IMR-90 (cell line): ENCODE measurements at regions not wholly inside any gene's neighbourhood (a gene's known extent, or its start where the extent isn't known, plus 50 kb on each side); places are given as distances from the start of the nearest gene placed in this dataset.

ENCODE experiments used
- ATAC-seq: fragments of 200-7000 bp; cut with Tn5 transposase; 2 replicates; pipeline ENCODE4 v1.9.1; 2020; ENCODE audit warnings: low read depth, mild to moderate bottlenecking, moderate library complexity
- BruUV-seq: library from RNA; stranded (reverse); fragments of 400-500 nt; replicated peaks from 2 replicates; lab custom pipeline; 2021; lab: Mats Ljungman, UMichigan
- CTCF ChIA-PET: fragments of 300-600 bp; formaldehyde crosslinking; extraction: SDS; loops from one replicate; lab custom pipeline; 2021; ENCODE audit warnings: antibody characterized with exemption; lab: Yijun Ruan, JAX
- POLR2A ChIA-PET: fragments of 300-600 bp; sonication (Branson Sonifier 250); formaldehyde crosslinking; loops from one replicate; lab custom pipeline; 2022; ENCODE audit warnings: antibody characterized with exemption; ENCODE audit not compliant: unreplicated experiment; lab: Charles Lee
- DNase-seq: peaks from one replicate; pipeline ENCODE4 v3.0.0; 2013
- H2AFZ ChIP-seq: replicated peaks from 2 replicates; pipeline ENCODE3; 2013; ENCODE audit warnings: low read length, mild to moderate bottlenecking; ENCODE audit not compliant: poor library complexity
- H2AK5ac ChIP-seq: 2 replicates; pipeline ENCODE4 v1.6.1; 2013; ENCODE audit warnings: low read depth, low read length, inconsistent platforms
- H2AK9ac ChIP-seq: replicated peaks from 2 replicates; pipeline ENCODE3; 2013; ENCODE audit warnings: mild to moderate bottlenecking, low read depth, low read length, moderate library complexity; ENCODE audit not compliant: poor library complexity
- H2BK120ac ChIP-seq: 2 replicates; pipeline ENCODE4 v1.6.1; 2013; ENCODE audit warnings: low read depth, low read length, inconsistent platforms
- H2BK15ac ChIP-seq: 3 replicates; pipeline ENCODE4 v1.6.1; 2013; ENCODE audit warnings: low read depth, low read length, inconsistent platforms
- H2BK20ac ChIP-seq: 2 replicates; pipeline ENCODE4 v1.6.1; 2013; ENCODE audit warnings: low read depth, mild to moderate bottlenecking, inconsistent platforms, low read length, moderate library complexity
- H2BK5ac ChIP-seq: 2 replicates; pipeline ENCODE4 v1.6.1; 2013; ENCODE audit warnings: mild to moderate bottlenecking, low read depth, low read length, inconsistent platforms; ENCODE audit not compliant: poor library complexity, severe bottlenecking
- H3K14ac ChIP-seq: replicated peaks from 2 replicates; pipeline ENCODE4 v1.6.1; 2013; ENCODE audit warnings: low read depth, low read length, inconsistent platforms
- H3K18ac ChIP-seq: 2 replicates; pipeline ENCODE4 v1.6.1; 2013; ENCODE audit warnings: low read depth, low read length, control low read depth
- H3K23ac ChIP-seq: 2 replicates; pipeline ENCODE4 v1.6.1; 2013; ENCODE audit warnings: low read depth, low read length, inconsistent platforms
- H3K27ac ChIP-seq: 2 replicates; pipeline ENCODE4 v1.5.1; 2013; ENCODE audit warnings: mild to moderate bottlenecking, control low read depth, low read length; ENCODE audit not compliant: insufficient read depth
- H3K27me3 ChIP-seq: 2 replicates; pipeline ENCODE4 v1.6.1; 2013; ENCODE audit warnings: low read length; ENCODE audit not compliant: control insufficient read depth, insufficient read depth
- H3K36me3 ChIP-seq: 2 replicates; pipeline ENCODE4 v1.6.1; 2013; ENCODE audit warnings: low read length, mixed read lengths; ENCODE audit not compliant: control insufficient read depth, insufficient read depth
- H3K4ac ChIP-seq: 2 replicates; pipeline ENCODE4 v1.6.1; 2013; ENCODE audit warnings: low read depth, low read length, inconsistent platforms
- H3K4me1 ChIP-seq: 2 replicates; pipeline ENCODE4 v1.6.1; 2013; ENCODE audit warnings: low read length, mixed read lengths; ENCODE audit not compliant: control insufficient read depth, insufficient read depth
- H3K4me2 ChIP-seq: 2 replicates; pipeline ENCODE4 v1.6.1; 2013; ENCODE audit warnings: low read depth, mild to moderate bottlenecking, control low read depth, low read length, moderate library complexity
- H3K4me3 ChIP-seq: 2 replicates; pipeline ENCODE4 v1.5.1; 2013; ENCODE audit warnings: low read depth, mild to moderate bottlenecking, control low read depth, low read length, moderate library complexity; ENCODE audit not compliant: insufficient read depth
- H3K56ac ChIP-seq: 2 replicates; pipeline ENCODE4 v1.6.1; 2013; ENCODE audit warnings: low read length, inconsistent platforms; ENCODE audit not compliant: insufficient read depth; ENCODE audit errors: extremely low read depth
- H3K79me1 ChIP-seq, 2 experiments: 2 replicates each; pipeline ENCODE4 v1.6.1; 2013; ENCODE audit warnings: low read length in 2 of 2, inconsistent platforms in 1 of 2, low read depth in 1 of 2
- H3K9ac ChIP-seq: 2 replicates; pipeline ENCODE4 v1.6.1; 2013; ENCODE audit warnings: low read depth, low read length, control low read depth
- H3K9me1 ChIP-seq: 2 replicates; pipeline ENCODE4 v1.6.1; 2013; ENCODE audit warnings: low read length, inconsistent platforms; ENCODE audit not compliant: insufficient read depth
- H3K9me3 ChIP-seq: 2 replicates; pipeline ENCODE4 v1.6.1; 2013; ENCODE audit warnings: low read length; ENCODE audit not compliant: control insufficient read depth, insufficient read depth
- H4K20me1 ChIP-seq: 2 replicates; pipeline ENCODE4 v1.6.1; 2013; ENCODE audit warnings: low read length, inconsistent platforms; ENCODE audit not compliant: insufficient read depth
- H4K5ac ChIP-seq: 2 replicates; pipeline ENCODE4 v1.6.1; 2013; ENCODE audit warnings: mild to moderate bottlenecking, low read depth, low read length, control low read depth
- H4K8ac ChIP-seq, 2 experiments: 2 replicates each; pipeline ENCODE4 v1.6.1; 2013; ENCODE audit warnings: low read depth in 2 of 2, low read length in 2 of 2, control low read depth in 1 of 2, inconsistent platforms in 1 of 2
- H4K91ac ChIP-seq: 2 replicates; pipeline ENCODE4 v1.6.1; 2013; ENCODE audit warnings: low read depth, low read length, inconsistent platforms; ENCODE audit not compliant: insufficient read depth
- BHLHE40 ChIP-seq: fragments of 150-350 bp; IDR thresholded peaks from 2 replicates; pipeline ENCODE4 v1.6.1; 2016; ENCODE audit warnings: mild to moderate bottlenecking, low read depth, low read length
- CEBPB ChIP-seq: IDR thresholded peaks from 2 replicates; pipeline ENCODE4 v1.6.1; 2012; ENCODE audit warnings: low read depth, low read length, improper control_type of control experiment
- CHD1 ChIP-seq: IDR thresholded peaks from 2 replicates; pipeline ENCODE4 v1.6.1; 2012; ENCODE audit warnings: low read depth, low read length, improper control_type of control experiment
- ELK1 ChIP-seq: fragments of 150-350 bp; IDR thresholded peaks from 2 replicates; pipeline ENCODE4 v1.6.1; 2016; ENCODE audit warnings: low read depth, mild to moderate bottlenecking, low read length, moderate library complexity, borderline replicate concordance
- FOS ChIP-seq: fragments of 150-350 bp; IDR thresholded peaks from 2 replicates; pipeline ENCODE4 v1.6.1; 2016; ENCODE audit warnings: low read depth, low read length
- MAFK ChIP-seq: IDR thresholded peaks from 2 replicates; pipeline ENCODE4 v1.6.1; 2012; ENCODE audit warnings: low read depth, low read length, improper control_type of control experiment
- MAZ ChIP-seq: IDR thresholded peaks from 2 replicates; pipeline ENCODE4 v1.6.1; 2012; ENCODE audit warnings: low read depth, mild to moderate bottlenecking, low read length, improper control_type of control experiment, moderate library complexity, borderline replicate concordance
- MXI1 ChIP-seq: IDR thresholded peaks from 2 replicates; pipeline ENCODE4 v1.6.1; 2012; ENCODE audit warnings: low read depth, mild to moderate bottlenecking, low read length, moderate library complexity, borderline replicate concordance
- NFE2L2 ChIP-seq: fragments of 150-350 bp; IDR thresholded peaks from 2 replicates; pipeline ENCODE4 v1.6.1; 2016; ENCODE audit warnings: low read depth, mild to moderate bottlenecking, low read length
- POLR2A ChIP-seq: IDR thresholded peaks from 2 replicates; pipeline ENCODE4 v1.6.1; 2012; ENCODE audit warnings: mild to moderate bottlenecking, low read depth, low read length
- RCOR1 ChIP-seq: IDR thresholded peaks from 2 replicates; pipeline ENCODE4 v1.6.1; 2012; ENCODE audit warnings: mild to moderate bottlenecking, low read length, improper control_type of control experiment; ENCODE audit not compliant: insufficient replicate concordance
- RFX5 ChIP-seq: IDR thresholded peaks from 2 replicates; pipeline ENCODE4 v1.8.0; 2012; ENCODE audit warnings: low read depth, mild to moderate bottlenecking, low read length, moderate library complexity
- USF2 ChIP-seq: fragments of 150-350 bp; IDR thresholded peaks from 2 replicates; pipeline ENCODE4 v1.6.1; 2017; ENCODE audit warnings: mild to moderate bottlenecking, antibody characterized with exemption, low read length, low read depth
- WGBS, 2 experiments: methylation state at CpG; one replicate each; pipeline versions ENCODE4 v1.1.5 to v1.1.7; 2013; ENCODE audit warnings: missing lambda C conversion rate in 2 of 2; ENCODE audit not compliant: insufficient read length in 1 of 2; ENCODE audit errors: extremely low coverage in 2 of 2; 5-methylcytosine and 5-hydroxymethylcytosine counted together
- dilution Hi-C: fragments of 300-500 bp; cut with HindIII; formaldehyde crosslinking; loops from one replicate; pipeline ENCODE4 v1.14.3; 2018; ENCODE audit warnings: low sequenced_read_pairs; ENCODE audit not compliant: unreplicated experiment
- in situ Hi-C: fragments of 300-500 bp; cut with MboI; formaldehyde crosslinking; loops from 3 replicates; pipeline ENCODE4 v1.14.3; 2019; ENCODE audit warnings: low sequenced_read_pairs, inconsistent platforms, mixed read lengths
- intact Hi-C: fragments of 100-400 bp; cut with micrococcal nuclease; formaldehyde crosslinking; loops from 2 replicates; pipeline ENCODE4 v1.10.0; 2022

DNA sequence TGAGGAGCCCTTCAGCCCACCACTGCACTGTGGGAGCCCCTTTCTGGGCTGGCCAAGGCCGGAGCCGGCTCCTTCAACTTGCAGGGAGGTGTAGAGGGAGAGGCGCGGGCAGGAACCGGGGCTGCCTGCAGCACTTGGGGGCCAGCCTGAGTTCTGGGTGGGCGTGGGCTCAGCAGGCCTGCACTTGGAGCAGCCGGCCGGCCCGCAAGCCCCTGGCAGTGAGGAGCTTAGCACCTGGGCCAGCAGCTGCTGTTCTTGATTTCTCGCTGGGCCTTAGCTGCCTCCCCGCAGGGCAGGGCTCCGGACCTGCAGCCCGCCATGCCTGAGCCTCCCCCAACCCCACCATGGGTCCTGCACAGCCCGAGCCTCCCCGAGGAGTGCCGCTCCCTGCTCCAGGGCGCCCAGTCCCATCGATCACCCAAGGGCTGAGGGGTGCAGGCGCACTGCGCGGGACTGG, 101.7 kb upstream of the ADGRB3 start:
- Histone ChIP-seq H2AFZ (no peak overlapping the region), H3K27ac (no peak overlapping the region), H2BK15ac (no peak overlapping the region), H2AK5ac (no peak overlapping the region), H2BK120ac (no peak overlapping the region), H3K4ac (no peak overlapping the region), H4K91ac (no peak overlapping the region), H3K36me3 (no peaks in the 10 kb centered on the region), H4K20me1 (no peaks in the 10 kb centered on the region), H3K9me1 (no peaks in the 10 kb centered on the region), H3K4me3 (no peak overlapping the region), H2AK9ac (no peak overlapping the region), H3K9me3 (peaks cover 3% of the 10 kb centered on the region; the same call in 1 of the 2 replicates), H2BK20ac (no peak overlapping the region), H4K5ac (no peak overlapping the region), H3K79me1 (no peaks in the 10 kb centered on the region), H3K14ac (no peak overlapping the region), H3K23ac (no peak overlapping the region), H4K8ac (no peak overlapping the region), H3K4me2 (no peak overlapping the region), H3K27me3 (no peaks in the 10 kb centered on the region), H3K18ac (no peak overlapping the region), H3K56ac (no peak overlapping the region), H3K9ac (no peak overlapping the region), H3K4me1 (no peaks in the 10 kb centered on the region), H2BK5ac (no peak overlapping the region)
- in situ Hi-C loops (no loop called here), intact Hi-C loops (no loop called here), dilution Hi-C loops (no loop called here)
- ATAC-seq (no peak), DNase-seq (no peak)
- no TSS peak for BruUV-seq
- ChIA-PET CTCF (no interaction called here), POLR2A (no interaction called here)
- no peak for TF ChIP-seq RCOR1
- TF ChIP-seq RFX5: no peak
- TF ChIP-seq FOS: no peak
- no peak for TF ChIP-seq ELK1
- TF ChIP-seq BHLHE40: no peak
- no peak for TF ChIP-seq CHD1
- no peak for TF ChIP-seq MAFK
- TF ChIP-seq MAZ: no peak
- no peak for TF ChIP-seq CEBPB
- TF ChIP-seq POLR2A: no peak
- no peak for TF ChIP-seq NFE2L2
- no peak for TF ChIP-seq MXI1
- TF ChIP-seq USF2: no peak
- WGBS, 2 experiments: no CpG with 5 or more reads among the region's 21 CpGs
